ENCODE measurements at regions not wholly inside any gene's neighbourhood (a gene's known extent, or its start where the extent isn't known, plus 50 kb on each side); places are given as distances from the start of the nearest gene placed in this dataset.
A peak's percentile ranks its signal among the peaks of the same experiment; 100 is the strongest.
"Not testable (repeated sequence)": the region's sequence is repeated elsewhere in the genome, so short reads cannot be mapped to it uniquely, and the experiment has no call there.

DNA sequence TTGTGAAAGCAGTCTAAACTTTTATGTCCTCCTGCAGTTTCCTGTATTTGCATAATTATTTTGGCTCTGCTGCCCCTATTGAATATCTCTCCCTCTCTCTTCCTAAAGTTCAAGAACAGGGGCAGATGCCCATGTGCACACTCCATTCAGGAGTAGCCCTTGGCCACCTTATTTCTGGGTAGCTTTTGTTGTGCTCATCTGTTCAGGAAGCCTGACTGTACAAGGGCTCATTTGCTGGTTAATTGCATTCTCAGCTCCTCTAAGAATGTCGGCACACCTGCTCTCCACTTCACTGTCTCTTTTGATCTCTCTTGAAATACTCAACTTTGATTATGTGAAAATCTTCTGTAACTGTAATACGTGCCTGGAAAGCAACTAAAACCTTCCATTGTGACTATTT lies 1378.8 kb upstream of the CDH8 start:
- DNase-seq = no peak

DNA sequence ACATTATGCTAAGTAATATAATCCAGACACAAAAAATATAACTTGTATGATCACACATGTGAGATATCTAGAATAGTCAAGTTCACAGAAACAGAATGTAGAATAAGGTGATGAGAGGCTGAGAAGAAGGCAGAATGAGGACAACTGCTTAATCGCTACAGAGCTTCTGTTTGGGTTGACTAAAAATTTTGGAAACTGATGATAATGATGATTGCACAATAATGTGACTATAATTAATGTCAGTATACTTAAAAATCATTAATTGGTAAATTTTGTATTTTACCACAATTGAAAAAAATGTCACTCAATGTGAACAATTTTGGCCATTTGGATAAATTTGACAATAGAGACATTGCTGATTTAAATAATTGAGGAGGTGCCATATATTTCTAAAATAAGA lies 1374.4 kb upstream of the CDH8 start:
- no peak for DNase-seq

DNA sequence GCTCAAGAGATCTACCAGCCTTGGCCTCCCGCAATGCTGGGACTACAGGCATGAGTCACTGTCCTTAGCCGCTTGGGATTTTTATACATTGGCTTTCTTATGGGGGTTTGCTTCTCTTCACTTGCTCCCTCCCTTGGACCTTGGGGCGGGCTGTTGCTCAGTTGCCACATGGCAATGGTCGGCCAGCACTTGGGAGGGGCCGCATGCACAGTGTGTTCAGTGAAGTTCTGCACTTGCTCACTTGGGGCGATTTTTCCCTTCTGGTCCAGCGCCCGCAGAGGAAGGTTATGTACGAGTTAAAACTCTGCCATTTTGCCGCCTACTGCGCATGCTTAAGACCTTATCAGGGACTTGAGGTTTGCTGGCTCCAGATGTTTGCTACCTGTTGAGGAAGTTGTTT lies 1367.6 kb upstream of the CDH8 start:
- no peak for DNase-seq

DNA sequence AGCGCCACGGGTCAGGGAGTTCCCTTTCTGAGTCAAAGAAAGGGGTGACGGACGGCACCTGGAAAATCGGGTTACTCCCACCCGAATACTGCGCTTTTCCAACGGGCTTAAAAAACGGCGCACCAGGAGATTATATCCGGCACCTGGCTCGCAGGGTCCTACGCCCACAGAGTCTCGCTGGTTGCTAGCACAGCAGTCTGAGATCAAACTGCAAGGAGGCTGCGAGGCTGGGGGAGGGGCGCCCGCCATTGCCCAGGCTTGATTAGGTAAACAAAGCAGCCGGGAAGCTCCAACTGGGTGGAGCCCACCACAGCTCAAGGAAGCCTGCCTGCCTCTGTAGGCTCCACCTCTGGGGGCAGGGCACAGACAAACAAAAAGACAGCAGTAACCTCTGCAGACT lies 1352.0 kb upstream of the CDH8 start:
- not testable (repeated sequence) for DNase-seq

DNA sequence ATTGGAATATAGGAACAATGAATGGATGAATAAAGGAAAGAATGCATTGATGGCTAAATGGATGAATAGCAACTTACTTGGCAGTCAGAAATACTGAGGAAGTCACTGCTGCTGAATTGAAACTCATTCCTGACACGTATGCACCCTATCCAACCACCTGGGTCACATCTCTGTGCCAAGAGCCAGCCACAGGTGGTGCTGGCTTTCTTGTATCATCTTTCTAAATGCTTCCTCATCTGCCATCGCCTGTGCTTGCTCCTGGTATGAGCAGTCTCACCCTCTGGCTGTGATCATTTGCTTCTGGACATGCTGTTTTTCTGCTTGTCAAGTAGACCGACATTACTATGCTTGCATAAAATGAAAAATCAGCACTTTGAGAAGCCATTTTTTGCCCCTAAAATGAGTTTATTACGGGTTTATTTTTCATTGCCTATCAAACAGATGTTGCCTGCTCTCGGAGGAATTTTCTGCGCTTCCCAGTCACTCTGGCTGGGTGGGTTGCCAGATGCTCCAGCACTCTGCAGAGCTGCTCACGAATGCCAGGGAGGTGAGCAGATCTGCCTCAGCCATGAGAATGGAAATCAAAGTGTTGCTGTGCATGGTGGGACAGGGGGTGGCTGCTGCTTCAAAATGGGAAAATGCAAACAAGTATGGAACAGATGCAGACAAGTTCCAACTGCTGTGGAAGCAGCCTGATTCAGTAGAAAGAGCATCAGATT lies 1349.6 kb upstream of the CDH8 start:
- DNase-seq = no peak

DNA sequence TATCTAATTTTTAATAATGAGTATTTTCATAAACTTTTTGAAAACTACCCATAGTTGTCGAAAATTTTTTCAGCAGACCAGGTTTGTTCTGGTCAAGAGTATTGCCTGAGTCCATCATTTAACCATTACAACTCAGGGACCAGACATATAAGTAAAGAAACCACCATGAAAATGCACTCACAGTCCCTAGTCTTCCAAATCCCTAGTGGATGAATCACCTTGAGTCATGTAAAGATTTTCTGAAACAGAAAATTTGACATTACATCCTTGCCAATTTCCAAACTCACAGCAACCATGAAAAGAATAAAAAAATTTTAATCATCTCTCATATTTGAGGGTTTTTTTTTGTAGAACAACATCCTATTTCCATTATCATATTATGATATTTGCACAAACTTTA lies 1337.5 kb upstream of the CDH8 start:
- no peak for DNase-seq

DNA sequence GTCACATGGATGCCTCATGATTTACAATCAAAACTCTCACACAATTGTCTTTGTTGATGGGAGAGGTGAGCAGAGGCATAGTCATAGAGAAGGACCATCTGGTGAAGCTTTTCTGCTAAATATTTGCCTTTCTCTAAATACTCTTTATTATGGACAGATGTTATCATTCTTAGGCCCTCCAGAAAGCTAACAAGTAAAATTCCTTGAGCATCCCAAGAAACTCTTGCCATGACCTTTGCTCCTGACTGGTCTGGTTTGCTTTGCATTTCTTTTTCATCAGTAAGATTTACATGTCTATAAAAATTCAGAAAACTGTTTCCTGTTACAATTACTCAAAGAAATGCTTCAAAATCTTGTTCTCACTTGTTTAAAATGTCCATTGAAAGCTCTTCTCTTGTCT lies 1336.6 kb upstream of the CDH8 start:
- no peak for DNase-seq

DNA sequence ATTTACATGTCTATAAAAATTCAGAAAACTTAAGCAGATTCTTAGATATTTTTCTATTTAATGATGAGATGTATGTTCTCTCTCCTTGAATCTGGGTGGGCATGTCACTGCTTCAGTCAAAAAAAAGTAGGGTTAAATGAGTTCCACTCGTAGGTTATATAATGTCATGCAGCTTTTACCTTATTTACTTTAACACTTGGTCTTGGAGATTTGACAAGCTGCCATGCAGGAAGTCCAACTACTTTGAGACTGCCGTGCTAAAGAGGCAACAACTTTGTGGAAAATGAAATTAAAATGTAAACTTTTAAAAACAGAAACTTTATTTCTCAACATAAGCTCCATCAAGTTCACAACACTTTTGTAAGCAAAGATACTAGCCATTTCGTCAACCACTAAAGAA lies 1336.0 kb upstream of the CDH8 start:
- DNase-seq = no peak

DNA sequence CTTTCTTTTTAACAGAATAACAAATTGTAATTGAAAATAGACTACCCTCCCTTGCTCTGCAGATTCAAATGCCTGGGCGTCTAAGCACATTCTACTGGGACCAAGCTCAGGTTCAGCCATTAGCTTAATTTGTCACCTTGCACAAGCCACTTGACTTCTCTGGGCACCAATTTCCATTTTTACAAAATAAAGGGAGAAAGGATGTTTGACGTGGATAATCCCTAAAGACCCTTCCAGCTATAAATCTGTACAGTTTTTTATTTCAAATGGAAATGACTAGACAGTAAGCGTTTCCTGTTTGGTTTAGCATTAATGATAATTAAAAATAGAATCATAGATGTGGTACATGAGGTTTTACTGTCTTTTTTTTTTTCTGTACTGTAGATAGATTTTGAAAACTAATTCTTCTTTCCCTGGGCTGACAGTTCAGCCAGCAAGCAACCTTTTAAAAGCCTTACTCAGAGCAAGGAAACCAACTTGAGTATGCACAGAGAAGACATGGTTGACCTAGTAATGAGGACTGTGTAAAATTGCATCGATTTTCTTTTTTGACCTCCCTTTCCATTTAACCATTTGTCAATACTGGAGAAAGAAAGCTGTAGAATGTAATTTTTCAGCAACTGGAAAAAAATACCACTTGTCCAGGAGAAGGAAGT lies 1329.5 kb upstream of the CDH8 start:
- no peak for DNase-seq

DNA sequence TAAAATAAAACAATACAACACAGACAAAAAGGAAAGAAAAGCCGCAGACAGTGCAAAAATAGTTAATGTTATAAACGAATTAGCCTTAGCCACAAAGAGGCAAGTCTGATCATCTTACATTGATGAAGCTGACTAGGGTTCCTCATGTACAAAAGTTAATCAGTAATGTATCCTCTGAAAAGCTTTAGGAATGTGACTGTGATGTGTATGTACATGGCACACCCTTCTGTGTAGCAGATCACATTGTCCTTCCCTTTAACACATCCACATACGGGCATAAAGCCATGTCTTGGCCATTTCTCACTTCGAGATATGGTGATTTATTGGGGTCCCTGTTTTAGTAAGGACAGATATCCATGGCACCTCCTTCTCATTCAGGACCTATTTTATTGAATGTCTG lies 1327.5 kb upstream of the CDH8 start:
- no peak for DNase-seq

DNA sequence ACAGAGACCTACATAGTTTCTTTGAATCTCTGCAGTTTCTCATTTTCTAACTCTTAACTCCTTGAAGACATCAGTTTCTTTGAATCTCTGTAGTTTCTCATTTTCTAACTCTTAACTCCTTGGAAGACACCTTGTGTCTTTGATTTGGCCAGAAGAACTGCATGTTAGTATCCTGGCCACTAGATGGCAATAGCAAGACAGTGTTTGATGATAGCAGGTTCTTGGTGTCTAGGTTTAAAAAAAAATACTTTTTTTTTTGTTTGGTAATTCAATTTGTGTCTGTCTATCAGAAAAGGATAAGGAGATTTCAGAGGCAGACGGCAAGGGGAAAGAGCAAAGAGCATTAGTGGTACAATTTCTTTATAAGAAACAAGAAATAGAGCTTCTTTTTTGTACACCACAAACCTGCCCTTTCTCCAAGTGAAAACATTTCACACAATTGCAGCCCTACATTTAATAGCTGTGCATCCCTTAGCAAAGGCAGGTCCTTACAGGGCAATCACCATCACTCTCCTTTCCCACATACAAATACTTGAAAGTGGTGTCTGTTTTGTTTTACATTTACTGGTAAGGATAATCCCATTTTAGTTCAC lies 1324.9 kb upstream of the CDH8 start:
- DNase-seq = peak; percentile 2

DNA sequence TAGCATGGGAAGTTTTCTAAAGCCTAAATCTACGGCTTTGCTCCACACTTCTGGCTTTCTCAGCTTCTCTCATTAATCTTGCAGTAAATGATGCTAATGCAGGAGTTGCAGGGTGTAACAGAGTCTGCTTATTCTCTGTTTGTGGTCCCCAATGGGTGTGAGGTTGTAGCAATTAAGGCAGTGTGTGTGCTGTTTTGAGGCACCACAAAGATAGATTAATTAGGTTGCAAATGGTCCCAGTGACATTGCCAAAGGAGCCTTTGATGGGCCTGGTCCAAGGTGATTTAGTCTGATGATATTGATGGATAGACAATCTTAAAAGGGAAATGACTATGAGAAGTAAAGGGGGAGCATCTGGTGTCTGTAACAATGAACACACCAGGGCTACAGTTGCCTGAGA lies 1313.7 kb upstream of the CDH8 start:
- no peak for DNase-seq

DNA sequence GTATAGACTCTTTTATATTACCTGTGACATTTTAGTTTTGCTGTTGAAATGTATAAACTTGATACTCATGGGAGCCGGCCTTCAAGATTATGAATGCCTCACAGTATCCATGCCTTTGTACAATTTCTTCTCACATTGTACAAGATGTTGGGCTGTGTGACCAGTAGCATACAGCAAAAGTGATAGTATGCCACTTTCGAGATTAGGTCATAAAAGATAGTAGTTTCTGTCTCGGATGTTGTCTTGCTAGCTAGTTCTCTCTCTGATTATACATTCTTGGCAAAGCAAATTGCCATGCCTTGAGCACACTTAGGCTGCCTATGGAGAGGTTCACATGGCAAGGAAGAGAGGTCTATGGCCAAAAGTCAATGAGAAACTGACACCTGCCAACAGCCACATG lies 1309.8 kb upstream of the CDH8 start:
- DNase-seq = no peak

DNA sequence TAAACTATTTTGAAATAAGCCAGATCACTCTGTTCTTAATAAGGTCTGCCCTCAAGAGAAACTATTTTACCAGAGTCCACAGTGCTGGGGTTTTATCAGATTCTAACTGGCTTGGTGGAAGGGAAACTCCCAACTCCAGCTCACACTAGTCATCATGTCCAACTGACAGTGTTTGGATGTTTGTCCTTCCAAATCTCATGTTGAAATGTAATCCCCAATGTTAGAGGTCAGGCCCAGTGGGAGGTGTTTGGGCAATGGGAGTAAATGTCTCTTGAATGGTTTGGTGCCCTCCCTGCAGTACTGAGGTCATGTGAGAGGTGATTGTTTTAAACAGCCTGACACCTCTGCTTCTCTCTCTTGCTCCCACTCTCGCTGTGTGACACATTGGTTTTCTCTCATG lies 1301.0 kb upstream of the CDH8 start:
- DNase-seq = no peak

DNA sequence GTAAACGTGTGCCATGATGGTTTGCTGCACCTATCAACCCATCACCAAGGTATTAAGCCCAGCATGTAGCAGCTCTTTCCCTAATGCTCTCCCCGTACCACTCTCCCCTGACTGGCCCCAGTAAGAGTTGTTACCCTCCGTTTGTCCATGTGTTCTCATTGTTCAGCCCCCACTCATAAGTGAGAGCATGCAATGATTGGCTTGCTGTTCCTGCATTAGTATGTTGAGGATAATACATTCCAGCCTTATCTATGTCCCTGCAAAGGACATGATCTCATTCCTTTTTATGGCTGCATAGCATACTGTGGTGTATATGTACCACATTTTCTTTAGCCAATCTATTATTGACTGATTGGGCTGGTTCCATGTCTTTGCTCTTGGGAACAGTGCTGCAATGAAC lies 1294.9 kb upstream of the CDH8 start:
- DNase-seq = no peak

DNA sequence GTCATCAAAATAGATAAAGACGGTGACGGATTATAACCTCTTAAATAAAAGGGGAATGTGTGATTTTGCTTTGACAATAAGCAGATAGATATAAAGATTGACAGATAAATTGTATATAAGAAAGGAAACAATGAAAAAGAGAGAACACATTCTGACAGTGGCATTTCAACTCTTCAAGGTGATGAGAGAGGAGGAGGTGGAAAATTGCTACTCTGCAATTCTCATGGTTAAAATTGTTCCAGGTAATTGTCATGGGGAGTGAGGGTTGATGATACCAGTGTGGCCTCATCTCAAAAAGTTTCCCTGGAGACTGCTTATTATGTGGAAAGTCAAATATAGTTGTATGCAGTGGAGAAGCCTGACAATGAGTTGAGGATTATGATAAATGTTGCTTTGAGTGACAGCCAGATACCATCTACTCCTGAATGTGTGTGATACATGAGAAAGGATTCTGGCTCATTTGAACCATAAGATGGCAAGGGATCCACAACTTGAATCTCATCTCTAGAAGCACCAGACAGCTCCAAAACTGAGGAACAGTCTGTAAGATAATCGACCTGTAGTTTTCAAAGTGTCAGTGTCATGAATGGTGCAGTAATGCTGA lies 1290.6 kb upstream of the CDH8 start:
- no peak for DNase-seq

DNA sequence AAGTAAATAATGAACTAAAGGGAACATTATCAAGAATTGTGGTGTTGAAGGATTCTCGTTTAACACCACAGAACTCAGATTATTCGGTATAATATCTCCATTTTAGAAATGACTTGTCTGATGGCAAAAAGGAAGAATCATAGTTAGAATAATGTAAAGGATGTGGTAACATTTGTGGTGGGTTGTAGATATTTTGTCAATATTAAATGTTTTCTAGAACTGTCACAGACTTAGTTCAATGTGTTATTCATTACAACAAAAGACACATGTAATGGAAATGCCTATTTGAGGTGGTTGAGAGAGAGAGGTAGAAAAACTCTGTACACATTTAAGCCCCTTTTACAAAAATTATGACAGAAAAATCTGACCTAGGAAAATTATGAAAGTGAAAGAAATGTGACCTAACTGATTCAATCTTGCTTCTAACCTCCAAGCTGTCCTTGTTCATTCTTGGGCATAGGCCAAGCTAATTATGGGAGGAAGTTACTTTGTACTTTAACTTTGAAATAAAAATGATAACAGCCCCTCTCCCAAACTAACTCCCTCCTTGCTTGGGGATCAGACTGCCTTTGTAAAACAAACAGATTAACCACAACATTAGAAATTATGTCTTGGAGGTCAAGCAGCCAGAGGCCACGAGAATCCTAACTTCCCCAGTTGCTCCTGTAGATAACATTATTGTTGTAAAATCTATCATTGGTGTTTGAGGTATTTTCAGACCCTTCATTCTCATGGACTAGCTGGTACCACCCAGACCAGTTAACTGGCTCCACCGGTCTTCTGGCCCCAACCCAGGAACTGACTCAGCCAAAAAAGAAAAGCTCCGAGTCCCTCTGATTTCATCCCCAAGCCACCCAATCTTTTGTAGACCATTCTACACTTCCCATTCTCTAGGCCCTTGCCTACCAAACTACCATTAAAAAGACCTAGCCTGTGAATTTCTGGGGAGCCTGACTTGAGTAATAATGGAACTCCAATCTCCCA lies 1287.8 kb upstream of the CDH8 start:
- no peak for DNase-seq

DNA sequence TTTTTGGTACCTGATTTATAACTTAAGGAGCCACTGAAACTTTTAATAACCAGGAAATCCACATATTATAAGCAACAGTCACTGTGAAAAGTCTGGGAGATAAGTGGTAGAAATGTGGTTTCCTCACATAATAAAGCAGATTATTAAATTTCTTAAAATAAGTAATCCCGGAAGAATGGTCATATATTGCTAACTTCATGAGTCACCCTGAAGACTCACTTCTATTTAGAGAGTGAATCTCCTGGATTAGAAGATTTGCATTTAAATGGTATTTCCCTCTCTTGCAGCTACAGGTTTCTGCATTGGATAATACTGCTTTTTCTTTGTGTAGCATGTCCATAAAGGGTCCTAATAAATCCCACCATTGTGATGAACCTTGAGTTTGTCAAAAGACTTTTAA lies 1286.8 kb upstream of the CDH8 start:
- no peak for DNase-seq

DNA sequence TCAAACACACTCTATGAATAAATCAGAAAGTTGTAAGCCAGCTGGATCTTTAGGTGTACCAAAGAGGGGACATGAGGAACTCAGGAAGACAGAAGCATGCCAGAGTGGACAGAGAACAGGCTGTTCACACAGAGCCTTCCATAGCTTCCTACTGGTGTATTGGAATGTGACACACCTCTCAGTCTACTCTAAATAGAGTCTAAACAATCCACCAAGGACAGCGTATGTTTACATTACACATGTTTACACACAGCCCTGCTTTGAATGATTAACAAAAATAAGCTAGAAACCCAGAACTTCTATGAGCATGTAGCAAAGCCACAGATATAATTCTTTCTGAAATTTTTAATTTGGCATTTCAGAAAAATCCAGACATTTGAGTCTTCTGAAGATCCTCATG lies 1279.0 kb upstream of the CDH8 start:
- no peak for DNase-seq

DNA sequence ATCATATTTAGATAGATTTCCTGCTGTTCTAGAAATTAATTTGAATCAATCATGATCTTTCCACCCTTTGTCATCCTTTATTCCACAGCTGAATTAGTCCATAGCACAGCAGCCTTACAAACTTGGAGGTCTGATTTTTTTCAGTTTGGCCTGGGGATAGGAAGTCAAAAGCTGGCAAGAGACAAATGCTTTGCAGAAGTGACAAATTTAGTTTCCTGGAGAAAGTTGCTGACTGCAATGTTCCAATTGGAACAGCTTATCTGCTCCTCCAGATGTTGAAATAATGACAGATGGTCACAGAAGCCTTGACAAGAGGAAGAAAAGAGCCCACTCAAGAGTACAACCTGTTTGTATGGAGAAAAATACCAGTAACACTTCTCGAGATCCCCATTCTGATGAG lies 1276.1 kb upstream of the CDH8 start:
- no peak for DNase-seq

DNA sequence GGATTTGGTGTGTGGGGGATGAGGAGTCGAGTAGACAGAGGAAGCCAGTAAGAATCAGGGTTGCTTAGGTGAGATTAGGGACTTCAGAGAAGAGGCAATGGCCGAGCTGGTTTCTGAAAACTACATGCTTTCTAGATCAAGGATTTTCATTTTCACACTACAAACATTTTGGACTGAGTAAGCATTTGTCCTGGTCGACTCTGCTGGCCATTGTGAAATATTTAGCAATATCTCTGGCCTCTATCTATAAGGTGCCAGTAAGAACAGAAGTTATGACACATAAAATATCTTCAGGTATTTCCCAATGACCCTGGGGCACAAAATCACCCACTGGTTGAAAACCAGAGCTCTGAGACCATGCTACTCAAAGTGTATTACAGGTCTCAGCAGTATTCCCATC lies 1275.1 kb upstream of the CDH8 start:
- no peak for DNase-seq

DNA sequence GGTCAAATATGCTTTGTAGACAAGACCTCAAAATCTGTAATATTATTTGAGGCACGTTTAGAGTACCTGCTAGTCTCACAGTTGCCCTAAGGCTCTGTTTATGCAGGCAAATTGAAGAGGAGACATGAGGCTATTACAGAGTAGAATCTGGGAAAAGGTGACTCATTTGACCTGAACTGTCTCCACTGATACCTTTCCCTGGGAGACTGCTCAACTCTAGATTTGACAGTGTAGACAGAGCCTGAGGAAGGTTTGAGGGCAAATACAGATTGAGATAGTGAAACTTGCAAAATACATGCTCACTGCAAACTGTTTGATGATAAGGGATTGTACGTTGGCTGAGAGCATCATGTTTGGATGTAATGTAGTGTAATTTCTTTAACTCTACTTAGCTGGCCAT lies 1266.6 kb upstream of the CDH8 start:
- DNase-seq = no peak

DNA sequence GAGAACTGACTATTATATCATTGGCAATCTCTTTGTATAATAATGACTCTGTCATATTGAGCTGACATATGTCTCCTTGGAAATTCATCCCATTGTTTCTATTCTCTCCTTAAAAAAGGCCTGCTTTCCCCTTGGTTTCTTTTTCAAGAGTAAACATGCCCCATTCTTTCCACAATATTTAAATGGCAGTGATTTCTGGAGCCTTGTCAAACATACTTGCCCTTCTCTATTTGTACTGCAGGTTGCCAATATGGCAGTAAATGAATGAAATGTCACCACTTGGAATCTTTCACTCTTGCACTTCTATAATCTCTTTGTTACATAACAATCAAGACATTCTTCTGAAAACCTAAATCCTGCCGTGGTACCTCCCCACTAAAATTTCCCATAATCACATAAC lies 1265.1 kb upstream of the CDH8 start:
- no peak for DNase-seq

All from NCI-H2029 treated with DMSO at 0.1 percent for 48 hours (cell line).